BJ (cell line): ENCODE measurements at regions not wholly inside any gene's neighbourhood (a gene's known extent, or its start where the extent isn't known, plus 50 kb on each side); places are given as distances from the start of the nearest gene placed in this dataset.

Experiments used
- CTCF ChIA-PET: fragments of 350-600 bp; formaldehyde crosslinking; extraction: SDS; loops from one replicate; lab custom pipeline; 2021; ENCODE audit warnings: antibody characterized with exemption, inconsistent platforms; lab: Yijun Ruan, JAX
- POLR2A ChIA-PET: fragments of 300-600 bp; sonication (Branson Sonifier 250); formaldehyde crosslinking; extraction: SDS; loops from one replicate; lab custom pipeline; 2021; ENCODE audit warnings: antibody characterized with exemption; lab: Charles Lee
- DNase-seq: peaks from one replicate; pipeline ENCODE4 v3.0.0-alpha.2; 2011; ENCODE audit warnings: low read depth
- H3K27me3 ChIP-seq: 2 replicates; pipeline ENCODE4 v1.6.0; 2011; ENCODE audit warnings: low read length; ENCODE audit not compliant: control insufficient read depth, insufficient read depth
- H3K36me3 ChIP-seq: 2 replicates; pipeline ENCODE4 v1.5.1; 2011; ENCODE audit warnings: low read length; ENCODE audit not compliant: control insufficient read depth, insufficient read depth
- H3K4me3 ChIP-seq: 2 replicates; pipeline ENCODE4 v1.5.1; 2011; ENCODE audit warnings: low read depth, mild to moderate bottlenecking, control low read depth, low read length
- TF ChIP-seq, protein P1 (sequence below): IDR thresholded peaks from 2 replicates; pipeline ENCODE4 v1.5.1; 2011; ENCODE audit warnings: low read depth, mild to moderate bottlenecking, control low read depth, inconsistent platforms, low read length, moderate library complexity; ENCODE audit not compliant: insufficient read depth

DNA sequence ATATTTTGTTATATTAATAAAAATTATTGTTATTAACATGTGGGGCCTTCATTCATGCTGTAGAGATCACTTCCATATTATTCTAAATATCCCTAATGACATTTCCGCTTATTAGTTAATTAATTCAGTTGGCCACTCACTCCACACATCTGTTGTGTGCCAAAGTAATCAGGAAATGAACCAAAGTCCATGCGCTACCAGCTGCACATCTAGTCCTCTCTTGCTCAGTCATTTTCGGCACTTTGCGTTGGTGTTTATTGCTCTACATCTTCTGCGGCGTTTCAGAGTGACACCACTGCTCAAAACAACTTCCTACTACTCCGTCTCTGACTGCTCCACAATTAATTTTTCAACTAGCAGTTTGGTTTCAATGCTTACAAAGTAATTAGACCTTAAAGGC lies 101.4 kb upstream of the ZFHX3 start:
- H3K36me3 ChIP-seq: no peaks in the 10 kb centered on the region
- CTCF ChIA-PET: no interaction called here
- H3K4me3 ChIP-seq: no peak overlapping the region
- DNase-seq: no peak
- H3K27me3 ChIP-seq: no peaks in the 10 kb centered on the region
- TF ChIP-seq, protein P1, sequence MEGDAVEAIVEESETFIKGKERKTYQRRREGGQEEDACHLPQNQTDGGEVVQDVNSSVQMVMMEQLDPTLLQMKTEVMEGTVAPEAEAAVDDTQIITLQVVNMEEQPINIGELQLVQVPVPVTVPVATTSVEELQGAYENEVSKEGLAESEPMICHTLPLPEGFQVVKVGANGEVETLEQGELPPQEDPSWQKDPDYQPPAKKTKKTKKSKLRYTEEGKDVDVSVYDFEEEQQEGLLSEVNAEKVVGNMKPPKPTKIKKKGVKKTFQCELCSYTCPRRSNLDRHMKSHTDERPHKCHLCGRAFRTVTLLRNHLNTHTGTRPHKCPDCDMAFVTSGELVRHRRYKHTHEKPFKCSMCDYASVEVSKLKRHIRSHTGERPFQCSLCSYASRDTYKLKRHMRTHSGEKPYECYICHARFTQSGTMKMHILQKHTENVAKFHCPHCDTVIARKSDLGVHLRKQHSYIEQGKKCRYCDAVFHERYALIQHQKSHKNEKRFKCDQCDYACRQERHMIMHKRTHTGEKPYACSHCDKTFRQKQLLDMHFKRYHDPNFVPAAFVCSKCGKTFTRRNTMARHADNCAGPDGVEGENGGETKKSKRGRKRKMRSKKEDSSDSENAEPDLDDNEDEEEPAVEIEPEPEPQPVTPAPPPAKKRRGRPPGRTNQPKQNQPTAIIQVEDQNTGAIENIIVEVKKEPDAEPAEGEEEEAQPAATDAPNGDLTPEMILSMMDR: no peak
- POLR2A ChIA-PET: no interaction called here

DNA sequence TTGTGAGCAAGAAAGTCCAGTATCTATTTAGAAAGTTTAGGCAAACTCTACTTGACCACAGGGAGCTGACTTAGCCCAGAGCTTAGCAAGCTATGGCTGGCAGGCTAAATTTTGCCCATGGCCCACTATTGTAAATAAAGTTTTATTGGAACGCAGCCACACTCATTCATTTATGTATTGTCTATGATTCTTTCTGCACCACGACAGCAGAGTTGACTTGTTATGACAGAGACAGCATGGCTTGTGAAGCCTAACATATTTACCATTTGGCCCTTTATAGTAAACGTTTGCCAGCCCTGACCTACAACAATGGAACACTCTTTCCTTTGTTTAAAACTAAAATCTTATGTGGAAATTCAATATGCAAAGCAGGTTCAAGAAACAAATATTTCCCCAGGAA lies 100.0 kb upstream of the ZFHX3 start:
- DNase-seq: no peak
- ChIA-PET POLR2A (no interaction called here), CTCF (interaction anchor here (0.7 kb wide), 2 partner anchors 172 to 645 kb away, joined by 3 read pairs; no protein-coding TSS in a partner anchor)
- Histone ChIP-seq H3K36me3 (no peaks in the 10 kb centered on the region), H3K4me3 (no peak overlapping the region), H3K27me3 (no peaks in the 10 kb centered on the region; the same call in 1 of the 2 replicates)
- TF ChIP-seq, protein P1: no peak

DNA sequence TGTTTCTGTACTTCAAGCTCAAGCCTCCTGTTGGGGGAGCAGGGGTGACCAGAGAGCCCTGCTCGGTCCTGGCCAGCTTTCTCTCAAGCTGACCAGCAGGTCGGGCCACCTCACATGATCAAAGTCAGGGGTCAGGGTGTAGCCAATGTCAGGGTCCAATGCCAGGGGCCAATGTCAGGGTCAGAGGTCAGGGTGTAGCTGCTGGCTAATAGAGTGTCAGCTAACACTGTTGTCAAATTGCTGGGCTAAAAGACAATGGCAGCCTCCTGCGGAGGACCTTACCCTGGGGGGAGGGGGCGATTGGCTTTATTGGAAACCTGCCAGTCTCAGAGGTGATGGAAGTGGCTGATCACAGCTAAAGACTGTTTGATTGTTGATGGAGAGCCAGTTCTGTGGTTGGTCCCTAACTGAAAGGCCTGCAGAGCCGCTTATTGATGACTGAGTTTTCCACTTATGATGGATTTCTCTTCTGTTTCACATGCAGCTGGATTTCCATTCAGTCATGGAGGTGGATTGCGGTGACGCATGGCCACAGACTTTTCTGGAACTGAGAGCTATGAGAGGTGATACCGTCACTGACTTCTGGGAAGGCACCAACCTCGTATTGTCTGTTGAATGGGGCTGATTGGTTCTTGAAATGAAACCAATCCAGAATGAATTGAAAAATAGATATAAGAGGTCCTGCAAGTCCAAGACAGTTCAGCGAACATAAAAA lies 97.4 kb upstream of the ZFHX3 start:
- H3K36me3 ChIP-seq: no peaks in the 10 kb centered on the region
- H3K4me3 ChIP-seq: no peak overlapping the region
- POLR2A ChIA-PET: no interaction called here
- TF ChIP-seq, protein P1: no peak
- peaks cover 1% of the 10 kb centered on the region; the same call in 1 of the 2 replicates for H3K27me3 ChIP-seq
- CTCF ChIA-PET: interaction anchor here (1.0 kb wide), 1 partner anchor 70 kb away, joined by 3 read pairs; no protein-coding TSS in a partner anchor
- no peak for DNase-seq

DNA sequence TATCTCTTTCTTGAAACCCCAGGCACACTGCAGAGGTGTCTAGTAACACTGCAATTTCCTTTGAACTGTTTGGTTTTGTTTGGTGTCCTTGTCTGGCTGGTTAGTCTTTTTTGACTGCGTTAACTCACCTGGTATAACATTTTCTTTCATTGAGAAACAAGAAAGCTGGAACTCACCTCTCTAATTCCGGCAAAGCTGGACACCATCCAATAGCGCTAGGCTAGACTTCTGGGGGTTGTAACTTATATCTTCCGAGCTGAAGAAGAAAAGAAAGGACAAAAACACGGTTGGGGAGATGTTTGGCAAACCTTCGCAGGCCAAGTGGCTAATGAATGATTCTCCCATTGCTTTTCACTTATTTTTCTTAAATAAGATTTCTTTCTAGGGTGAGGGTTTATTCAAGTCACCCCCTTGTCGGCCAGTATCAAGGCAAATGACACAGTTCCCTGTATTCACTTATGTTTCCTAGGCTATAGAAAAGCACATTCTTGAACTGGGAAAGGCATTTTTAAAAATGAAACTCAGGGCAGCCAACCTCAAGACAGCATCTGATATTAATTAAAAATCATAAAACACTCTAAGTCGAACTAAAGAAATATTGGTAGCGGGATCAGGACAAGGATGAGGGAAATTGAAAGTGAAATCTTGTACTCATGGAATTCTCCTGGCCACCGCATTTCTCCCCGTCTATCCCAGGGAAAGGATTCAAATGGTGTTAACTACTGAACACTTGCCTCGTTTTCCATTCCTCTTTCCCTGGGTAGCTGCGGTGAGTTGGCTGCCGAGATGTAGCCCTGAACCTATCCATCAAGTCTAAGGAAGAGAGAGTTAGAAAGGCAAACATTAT lies 95.9 kb upstream of the ZFHX3 start:
- Histone ChIP-seq H3K27me3 (peaks cover 3% of the 10 kb centered on the region; the same call in 1 of the 2 replicates), H3K4me3 (peak overlapping the region; percentile 18; the same call in 1 of the 2 replicates), H3K36me3 (no peaks in the 10 kb centered on the region)
- no peak for DNase-seq
- TF ChIP-seq, protein P1: no peak
- POLR2A ChIA-PET: no interaction called here
- CTCF ChIA-PET: interaction anchor here (0.5 to 1.0 kb wide), 3 partner anchors 69 to 355 kb away, joined by 3 to 4 read pairs (median 3); no protein-coding TSS in a partner anchor

DNA sequence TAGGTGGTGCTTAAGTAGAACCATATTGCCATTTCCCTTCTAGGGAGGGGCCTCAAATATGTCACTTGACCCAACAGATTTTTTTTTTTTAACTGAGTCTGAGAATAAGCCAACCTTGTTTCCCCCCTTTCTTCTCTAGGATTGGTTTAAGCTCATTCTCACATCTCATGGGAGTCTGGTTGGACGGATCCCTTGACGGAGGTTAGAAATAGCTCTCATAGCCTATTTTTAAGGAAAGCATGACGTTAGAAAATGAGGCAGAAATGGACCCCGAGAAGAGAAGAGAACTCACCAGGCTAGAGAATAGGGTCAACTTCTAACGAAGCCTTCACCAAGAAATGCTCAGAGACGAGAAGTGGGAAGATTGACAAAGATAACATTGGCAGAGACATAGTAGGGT lies 95.1 kb upstream of the ZFHX3 start:
- Histone ChIP-seq H3K27me3 (peaks cover 5% of the 10 kb centered on the region), H3K36me3 (no peaks in the 10 kb centered on the region), H3K4me3 (no peak overlapping the region)
- POLR2A ChIA-PET: no interaction called here
- no peak for DNase-seq
- CTCF ChIA-PET: interaction anchor here (0.5 kb wide), 1 partner anchor 354 kb away, joined by 4 read pairs; no protein-coding TSS in a partner anchor
- TF ChIP-seq, protein P1: no peak
